ENCODE measurements at regions not wholly inside any gene's neighbourhood (a gene's known extent, or its start where the extent isn't known, plus 50 kb on each side); places are given as distances from the start of the nearest gene placed in this dataset.
"Not testable (repeated sequence)": the region's sequence is repeated elsewhere in the genome, so short reads cannot be mapped to it uniquely, and the experiment has no call there.

DNA sequence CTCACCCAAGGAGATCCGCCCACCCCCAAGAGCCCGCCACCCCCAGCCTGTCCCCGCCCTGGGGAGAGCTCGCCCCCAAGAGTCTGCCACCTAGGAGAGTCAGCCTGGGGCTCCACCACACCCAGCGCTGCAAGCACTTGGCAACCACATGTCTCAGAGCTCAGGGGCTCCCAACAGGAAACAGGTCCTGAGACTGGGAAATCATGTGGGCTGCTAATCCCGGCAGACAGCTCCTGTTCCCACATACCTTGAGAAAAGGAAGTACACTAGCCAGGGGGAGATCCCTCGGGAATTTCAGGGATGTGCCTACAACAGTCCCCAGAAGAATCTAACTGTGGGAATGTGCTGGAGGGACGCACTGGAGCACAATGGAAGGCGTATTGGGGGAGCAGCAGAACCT lies 331.4 kb downstream of the ANAPC1 start:
- DNase-seq (ENCODE audit: low read depth in 3 of 3, low spot score in 1 of 3): not testable (repeated sequence)

DNA sequence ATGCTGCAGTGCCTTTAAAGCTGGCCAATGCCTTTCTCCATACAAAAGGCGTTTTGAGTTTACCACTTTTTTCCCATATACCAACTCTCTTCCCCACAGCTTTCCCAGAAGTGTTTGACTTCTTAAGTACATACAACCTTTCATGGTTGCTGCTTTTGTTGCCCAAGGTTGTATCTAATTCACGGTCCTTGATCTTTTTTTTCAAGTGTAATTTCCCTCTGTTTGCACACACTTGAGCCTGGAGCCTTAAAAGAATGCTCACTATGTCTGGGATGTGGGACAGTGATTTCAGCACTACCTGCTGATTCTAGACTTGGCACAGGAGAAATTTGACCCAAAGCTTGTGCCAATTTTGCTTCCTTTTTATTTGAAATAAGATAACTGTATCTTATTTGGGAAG lies 324.7 kb downstream of the ANAPC1 start:
- not testable (repeated sequence) for DNase-seq (ENCODE audit: low read depth in 3 of 3, low spot score in 1 of 3)

DNA sequence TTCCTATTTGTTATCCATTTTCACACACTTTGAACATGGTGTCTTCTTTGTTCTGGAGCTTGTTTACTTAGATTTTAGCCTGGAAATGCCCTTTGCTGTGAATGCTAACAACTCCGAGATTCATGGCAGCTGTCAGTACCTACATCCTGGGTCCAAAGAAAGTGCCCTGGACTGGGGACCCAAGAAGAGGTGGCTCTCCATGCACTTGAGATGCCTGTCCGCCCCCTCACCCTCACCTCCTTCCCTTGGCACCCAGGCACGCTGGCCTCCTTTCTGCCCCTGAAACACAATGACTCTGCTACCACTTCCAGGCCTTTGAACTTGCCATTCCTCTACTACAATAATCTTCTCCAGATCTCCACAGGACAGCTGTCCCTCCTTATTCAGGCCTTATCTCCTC lies 324.2 kb downstream of the ANAPC1 start:
- not testable (repeated sequence) for DNase-seq (ENCODE audit: low read depth in 3 of 3, low spot score in 1 of 3)

DNA sequence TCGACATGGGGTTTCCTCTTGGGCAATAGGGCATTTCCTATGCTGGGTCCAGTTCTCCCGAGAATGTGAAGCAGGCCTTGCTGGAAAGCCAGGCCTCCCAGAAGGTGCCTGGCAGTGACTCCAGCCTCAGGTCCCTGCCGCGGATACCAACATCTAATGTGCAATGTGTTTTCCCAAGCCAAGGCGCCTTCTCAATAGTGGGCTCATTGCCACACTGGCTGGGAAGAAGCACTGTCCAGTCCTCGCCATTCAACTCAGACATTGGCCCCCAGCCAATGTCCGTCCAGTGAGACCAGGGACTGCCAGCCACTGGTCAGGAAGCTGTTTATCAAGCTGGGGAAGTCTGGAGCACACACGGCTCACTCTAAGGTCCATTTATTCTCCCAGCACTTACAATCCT lies 317.9 kb downstream of the ANAPC1 start:
- DNase-seq (ENCODE audit: low read depth in 3 of 3, low spot score in 1 of 3): not testable (repeated sequence)

DNA sequence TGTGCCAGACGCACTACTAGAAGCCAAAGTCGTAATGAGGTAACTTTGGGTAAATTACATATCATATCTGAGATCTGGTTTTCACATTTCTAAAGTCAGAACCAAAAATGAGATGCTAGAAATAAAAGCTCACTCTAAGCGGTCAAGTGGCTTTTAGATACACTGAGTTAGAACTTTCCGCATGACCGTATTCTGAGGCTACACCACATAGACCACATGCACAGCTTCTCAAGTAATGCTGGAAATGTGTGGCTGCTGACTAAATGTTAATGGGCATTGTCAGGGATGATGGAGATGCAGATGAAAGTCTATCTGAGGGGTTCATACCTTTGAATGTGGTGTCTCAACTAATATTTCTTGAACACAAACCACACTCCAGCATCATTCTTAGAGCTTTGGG lies 316.8 kb downstream of the ANAPC1 start:
- not testable (repeated sequence) for DNase-seq (ENCODE audit: low read depth in 3 of 3, low spot score in 1 of 3)

DNA sequence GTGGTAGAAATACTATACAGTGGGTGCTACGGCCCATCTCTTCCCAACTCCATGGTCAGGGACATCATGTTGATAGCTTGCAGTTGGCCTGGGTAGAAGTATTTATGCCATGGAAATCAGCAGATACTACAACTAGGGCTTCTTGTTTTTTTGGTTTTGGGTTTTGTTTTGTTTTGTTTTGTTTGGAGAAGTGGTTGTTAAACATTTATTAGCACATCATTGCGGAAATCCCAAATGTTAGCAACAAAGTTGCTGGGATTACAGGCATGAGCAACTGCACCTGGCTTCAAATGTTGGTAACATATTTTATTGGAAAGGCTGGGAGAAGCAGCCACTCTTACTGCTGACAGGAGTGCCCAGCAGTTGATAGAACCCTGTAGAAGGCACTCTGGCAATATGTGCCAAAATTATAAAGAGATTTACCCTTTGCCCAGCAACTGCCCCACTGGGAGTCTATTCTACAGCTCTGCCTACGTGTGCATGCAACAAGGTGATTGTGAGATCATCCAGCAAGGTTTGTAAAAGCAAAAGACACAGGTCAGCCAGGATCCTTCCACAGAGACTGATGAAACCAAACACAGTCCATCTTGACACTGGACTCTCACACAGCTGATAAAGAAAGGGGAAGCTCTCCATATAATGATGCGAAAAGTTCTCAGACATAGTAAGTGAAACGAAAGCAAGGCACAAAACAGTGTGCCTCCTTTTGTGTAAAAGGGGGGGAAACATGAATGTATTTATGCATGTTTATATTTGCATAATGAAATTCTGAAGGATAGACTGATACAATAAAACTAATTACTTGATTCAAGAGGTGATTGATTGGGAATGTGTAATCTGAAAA lies 314.4 kb downstream of the ANAPC1 start:
- DNase-seq (ENCODE audit: low read depth in 3 of 3, low spot score in 1 of 3): not testable (repeated sequence)

DNA sequence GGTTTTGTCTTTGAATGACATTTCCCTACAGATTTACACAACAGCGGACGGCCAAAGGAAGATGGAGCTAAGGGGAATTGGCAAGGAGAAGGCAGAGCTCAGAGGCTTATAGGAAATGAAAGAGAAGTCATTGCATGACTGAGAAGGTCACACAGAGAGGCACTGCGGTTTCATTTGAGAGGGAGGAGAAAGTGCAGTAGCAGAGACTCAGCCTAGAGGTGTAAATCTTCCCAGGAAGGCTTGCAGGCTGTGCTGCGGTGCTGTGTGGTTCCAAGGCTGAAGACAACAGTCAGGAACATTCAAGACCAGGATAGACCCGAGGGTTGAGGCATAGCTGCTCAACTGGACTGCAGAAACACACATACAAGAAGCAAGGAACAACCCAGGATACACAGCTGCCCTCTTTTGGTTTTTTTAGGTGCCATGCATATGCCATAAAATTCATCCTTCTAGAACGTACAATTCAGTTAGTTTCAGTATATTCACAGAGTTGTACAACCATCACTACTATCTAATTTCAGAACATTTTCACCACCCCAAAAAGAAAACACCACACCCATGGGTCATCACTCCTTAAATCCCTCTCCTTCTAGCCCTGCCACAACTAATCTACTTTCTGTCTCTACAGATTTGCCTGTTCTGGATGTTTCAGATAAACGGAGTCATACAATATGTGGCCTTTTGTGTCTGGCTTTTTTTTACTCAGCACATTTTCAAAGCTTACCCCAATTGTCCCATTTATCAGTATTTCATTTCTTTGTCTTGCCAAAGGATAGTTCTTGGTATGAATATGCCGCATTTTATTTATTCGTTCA lies 313.5 kb downstream of the ANAPC1 start:
- not testable (repeated sequence) for DNase-seq (ENCODE audit: low read depth in 3 of 3, low spot score in 1 of 3)

DNA sequence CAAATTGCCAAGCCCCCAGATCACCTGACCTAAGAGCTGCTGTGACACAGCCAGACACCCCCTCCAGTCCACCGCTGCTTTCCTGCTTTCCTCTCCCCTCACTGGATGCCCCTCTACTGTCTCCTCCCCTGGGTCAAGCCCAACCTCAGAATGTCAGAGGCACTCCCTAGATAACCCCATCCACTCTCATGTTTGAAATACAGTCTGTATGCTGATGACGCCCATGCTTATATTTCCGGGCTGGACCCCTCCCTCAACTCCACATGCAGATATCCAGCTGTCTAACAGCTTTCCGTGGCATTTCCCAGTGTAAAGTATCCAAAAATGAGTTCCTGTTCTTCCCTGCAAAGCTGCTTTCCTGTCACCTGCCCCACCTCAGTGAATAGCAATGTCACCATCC lies 309.2 kb downstream of the ANAPC1 start:
- DNase-seq (ENCODE audit: low read depth in 3 of 3, low spot score in 1 of 3): not testable (repeated sequence)

DNA sequence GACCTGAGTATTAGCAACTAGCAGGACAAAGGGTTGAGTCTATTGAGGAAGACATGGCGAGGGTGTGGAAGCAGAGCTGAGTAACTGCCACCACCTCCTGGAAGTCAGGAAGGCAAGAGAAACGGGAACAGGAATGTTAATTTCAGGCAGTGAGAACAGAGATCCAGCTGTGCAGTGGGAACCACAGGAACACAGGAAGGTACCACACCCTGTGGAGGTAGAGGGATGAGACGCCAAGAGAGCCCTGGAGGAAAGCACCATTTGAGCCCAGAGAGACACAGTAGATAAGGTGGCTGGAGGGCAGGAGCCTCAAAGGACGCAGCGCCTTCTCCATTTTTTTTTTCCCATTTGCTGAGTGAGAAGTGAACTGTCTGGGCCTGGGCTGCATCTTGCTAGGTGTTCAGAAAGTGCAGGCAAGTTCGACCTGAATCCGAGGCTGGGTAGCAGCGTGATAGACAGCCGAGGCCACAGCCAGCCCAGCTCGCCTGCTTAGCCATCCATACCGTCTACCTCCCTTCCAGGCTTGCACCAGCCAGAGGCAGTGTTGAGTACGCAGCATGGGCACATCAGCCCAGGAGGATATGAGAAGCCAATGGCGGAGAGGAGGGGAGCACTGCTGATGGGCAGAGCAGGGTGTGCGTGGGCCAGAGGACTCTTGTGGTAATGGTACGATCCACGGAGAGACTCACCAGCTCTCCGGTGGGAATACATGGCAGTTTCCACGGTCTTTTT lies 306.7 kb downstream of the ANAPC1 start:
- not testable (repeated sequence) for DNase-seq (ENCODE audit: low read depth in 3 of 3, low spot score in 1 of 3)

DNA sequence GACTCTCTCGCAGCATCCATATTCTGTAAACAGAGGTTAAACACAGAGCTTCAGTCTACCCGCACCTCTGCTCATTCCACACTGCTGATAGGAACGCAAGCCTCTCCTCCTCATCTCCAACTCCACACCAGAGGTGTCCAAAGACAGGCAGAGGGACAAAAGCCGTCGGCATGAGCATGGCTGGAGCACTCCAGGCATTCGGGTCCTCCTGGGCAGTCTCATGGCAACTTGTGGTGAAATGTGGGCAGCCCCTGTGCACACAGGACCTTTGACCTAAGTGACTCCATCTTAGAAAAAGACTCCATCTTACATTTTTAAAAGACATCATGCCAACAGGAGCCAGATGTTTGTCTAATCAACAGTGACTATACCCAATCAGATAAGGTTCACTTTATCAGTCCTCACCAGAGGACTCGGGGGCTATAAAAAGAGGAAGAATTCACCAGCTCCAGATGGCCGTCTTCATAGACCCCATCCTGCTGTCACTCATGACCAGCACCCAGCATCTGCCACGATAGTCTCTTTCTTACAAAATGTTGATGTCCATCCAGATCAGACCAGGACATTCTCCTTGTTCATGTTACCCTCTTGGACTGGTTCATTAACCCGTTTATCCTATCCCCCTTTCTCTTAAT lies 304.4 kb downstream of the ANAPC1 start:
- DNase-seq (ENCODE audit: low read depth in 3 of 3, low spot score in 1 of 3): not testable (repeated sequence)

DNA sequence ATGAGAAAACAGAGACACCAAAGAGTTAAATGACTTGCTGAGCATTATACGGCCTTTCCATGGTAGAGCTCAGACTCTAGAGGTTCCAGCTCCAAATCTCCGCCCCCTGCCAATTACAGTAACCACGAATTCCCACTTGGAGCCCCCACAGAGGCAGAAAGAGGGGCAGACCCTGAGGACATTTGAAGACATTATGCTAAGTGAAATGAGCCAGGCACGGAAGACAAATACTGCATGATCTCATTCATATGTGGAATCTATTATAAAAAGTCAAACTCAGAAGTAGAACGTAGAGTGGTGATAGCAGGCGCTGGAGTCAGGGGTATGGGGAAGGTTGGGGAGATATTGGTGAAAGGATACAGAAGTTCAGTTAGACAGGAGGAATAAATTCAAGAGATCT lies 303.4 kb downstream of the ANAPC1 start:
- DNase-seq (ENCODE audit: low read depth in 3 of 3, low spot score in 1 of 3): not testable (repeated sequence)

DNA sequence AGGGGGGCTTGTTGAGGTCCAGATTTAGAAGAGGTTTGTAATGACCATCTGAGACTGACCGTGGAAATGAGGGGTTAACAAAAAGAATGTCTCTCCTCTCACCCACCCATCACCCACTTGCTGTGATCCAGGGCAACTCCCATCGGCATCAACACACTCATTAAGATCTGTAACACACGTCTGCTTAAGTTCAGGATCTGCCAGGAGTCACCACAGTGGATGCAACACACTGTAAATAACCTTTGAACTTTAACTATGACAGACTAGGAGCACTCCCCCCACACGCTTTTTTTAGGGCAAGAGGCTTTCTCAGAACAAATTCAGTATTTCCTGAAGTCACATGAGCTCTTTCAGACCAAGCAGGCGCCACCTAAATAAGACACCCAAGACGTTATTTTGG lies 301.9 kb downstream of the ANAPC1 start:
- not testable (repeated sequence) for DNase-seq (ENCODE audit: low read depth in 3 of 3, low spot score in 1 of 3)

DNA sequence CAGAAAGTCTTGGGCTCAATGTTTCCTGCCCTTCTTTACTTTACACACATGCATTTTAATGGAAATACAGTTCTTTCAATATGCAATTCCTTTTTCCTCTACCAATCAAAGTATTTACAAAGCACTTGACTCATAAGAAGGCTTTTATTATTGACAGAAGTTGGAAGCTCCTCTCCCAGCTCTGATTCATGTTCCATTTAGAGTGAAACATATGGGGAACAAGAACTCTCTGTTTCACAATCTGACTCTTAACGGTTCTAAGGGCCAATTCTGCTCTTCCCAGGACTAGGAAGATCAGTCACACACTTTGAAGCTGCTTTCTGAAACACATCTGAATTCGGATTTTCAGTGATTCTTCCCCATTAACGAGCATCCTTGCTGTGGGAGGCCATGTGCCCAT lies 300.5 kb downstream of the ANAPC1 start:
- not testable (repeated sequence) for DNase-seq (ENCODE audit: low read depth in 3 of 3, low spot score in 1 of 3)

DNA sequence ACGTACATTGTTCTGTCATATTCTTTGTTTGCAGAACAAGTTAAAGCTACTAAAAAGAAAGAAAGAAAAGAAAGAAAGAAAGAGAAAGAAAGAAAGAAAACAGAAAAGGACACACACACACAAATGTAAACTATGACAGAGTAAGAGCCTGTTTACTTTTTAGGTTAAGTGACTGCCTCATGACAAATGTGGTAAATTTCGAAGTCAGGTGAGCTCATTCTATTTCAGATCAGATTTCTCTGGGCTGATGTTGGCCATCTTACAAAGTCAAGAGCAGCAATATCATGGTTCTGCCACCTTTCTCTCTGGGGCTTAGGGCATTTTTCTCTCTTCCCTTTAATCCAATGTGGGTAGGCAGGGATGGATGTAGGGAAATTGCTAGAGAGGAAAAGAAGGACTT lies 299.5 kb downstream of the ANAPC1 start:
- not testable (repeated sequence) for DNase-seq (ENCODE audit: low read depth in 3 of 3, low spot score in 1 of 3)

DNA sequence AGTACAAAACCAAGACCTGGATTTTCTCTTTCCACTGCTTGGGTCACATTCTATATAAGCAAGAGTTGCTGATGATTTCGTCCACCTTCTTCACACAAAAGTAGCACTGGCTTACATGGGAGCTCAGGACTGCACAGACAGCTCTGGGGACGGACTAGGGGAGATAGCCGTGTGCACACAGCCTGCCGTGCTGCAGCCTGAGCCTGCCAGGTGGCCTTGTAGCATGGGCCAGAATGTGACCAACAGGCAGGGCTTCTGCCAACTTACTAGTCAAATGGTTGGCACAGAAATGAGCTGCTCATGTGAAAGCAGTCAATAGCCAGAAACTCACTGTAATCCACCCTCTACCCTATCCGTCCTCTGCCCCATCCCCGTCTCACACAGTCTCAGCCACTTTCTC lies 299.0 kb downstream of the ANAPC1 start:
- DNase-seq (ENCODE audit: low read depth in 3 of 3, low spot score in 1 of 3): not testable (repeated sequence)

DNA sequence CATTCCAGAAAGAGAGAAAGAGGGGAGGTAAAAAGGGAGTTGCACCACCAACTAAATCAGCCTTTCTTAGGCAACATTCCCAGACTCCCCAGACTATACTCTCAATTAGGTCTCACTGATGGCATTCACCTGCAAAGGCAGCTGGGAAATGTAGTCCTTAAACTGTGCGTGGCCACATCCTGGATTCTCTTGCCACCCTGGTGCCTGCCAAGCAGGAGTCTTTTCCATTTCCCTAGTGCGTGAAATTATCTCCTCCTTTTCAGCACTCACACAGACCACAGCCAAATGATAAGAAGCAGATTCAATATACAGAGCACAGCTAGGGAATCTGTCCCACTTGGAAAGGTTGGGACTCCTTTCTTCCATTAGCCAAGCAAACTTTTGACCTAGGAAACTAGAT lies 298.0 kb downstream of the ANAPC1 start:
- DNase-seq (ENCODE audit: low read depth in 3 of 3, low spot score in 1 of 3): not testable (repeated sequence)

DNA sequence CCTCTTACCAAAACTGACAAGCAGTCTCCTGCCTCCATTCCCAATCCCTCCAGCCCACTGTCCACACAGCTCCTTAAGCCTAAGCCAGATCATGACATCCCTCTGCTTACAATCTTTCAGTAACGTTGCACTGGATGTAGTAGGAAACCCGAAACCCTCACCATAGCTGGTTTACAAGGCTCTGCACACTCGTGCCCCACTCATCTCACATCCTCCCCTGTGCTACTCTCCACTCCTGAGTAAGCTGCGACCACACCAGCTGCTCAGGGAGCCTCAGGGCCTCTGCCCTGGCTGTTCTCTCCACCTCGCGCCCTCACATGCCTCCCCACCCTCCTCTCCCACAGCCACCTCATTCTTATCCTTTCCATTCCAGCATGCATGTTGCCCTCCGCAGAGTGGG lies 288.9 kb downstream of the ANAPC1 start:
- not testable (repeated sequence) for DNase-seq (ENCODE audit: low read depth in 3 of 3, low spot score in 1 of 3)

DNA sequence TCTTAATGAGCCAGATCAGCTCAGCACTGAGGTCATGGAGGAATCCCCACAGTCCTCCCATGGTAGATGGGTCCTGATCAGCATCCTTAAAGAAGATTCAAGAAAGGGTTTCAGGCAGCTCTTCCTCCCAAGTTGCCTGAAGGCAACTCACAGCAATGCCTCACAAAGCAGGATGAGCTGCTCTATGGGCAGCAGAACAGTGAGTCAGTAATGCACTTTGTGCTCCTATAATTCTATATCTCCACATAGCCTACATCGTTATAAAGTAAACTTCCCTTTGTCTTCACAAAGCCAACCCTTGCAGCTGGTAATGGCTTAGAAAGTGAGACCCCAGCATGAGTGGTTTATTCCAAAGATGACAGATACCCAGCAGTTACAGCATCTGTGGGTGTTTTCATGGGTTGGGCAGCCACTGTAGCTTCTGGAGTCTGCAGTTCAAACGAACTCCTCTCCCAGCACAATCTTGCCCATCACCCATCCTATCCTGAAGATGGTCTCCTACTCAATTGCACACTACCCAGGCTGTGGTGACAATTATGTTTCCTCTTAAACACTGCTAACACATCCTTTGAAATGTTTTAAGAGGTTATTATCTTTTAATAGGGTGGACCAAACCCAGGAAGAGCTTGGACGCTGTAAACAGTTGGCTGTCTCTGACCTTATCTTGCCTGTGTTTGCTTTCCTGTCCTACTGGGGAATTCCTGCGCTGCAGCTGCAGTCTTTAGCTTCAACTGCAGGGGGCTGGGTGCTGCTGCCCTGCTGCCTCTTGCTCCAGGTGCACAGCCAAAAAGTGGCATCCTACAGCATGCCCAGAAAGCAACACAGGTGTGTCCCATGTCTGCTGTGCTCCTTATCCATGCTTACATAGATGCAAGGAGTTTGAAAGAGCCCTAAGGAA lies 286.9 kb downstream of the ANAPC1 start:
- DNase-seq (ENCODE audit: low read depth in 3 of 3, low spot score in 1 of 3): not testable (repeated sequence)

DNA sequence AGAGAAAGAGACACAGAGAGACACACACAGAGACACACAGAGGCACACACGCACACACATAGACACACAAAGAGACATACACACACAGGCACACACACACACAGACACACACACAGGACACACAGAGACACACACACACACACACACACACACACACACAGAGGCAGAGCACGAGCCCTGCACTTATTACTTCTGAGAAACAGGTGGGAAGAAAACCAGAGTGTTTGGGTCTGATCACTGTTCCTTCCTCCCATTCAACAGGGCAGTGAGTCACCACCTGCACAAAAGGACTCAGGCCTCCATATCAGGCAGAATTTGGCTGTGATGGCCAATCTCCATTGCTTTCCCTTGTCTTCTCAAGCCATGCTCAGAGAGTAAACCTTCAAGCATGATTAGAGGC lies 285.0 kb downstream of the ANAPC1 start:
- DNase-seq (ENCODE audit: low read depth in 3 of 3, low spot score in 1 of 3): not testable (repeated sequence)

DNA sequence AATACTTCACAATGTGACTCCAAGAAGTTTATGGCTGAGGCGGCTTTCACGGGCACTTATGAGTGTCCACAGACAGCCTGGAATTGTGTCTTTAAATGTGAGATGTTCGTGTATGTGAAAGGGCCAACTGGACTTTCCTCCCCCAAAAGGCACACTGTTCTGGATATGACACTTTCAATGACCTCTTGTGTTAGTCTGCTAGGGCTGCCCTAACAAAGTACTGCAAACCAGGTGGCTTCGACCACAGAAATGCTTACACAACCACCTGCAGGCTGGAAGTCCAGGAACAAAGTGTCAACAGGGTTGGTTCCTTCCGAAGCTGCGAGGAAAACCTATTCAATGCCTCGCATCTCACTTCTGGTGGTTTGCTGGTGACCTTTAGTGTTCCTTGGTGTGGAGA lies 281.7 kb downstream of the ANAPC1 start:
- DNase-seq (ENCODE audit: low read depth in 3 of 3, low spot score in 1 of 3): not testable (repeated sequence)
